Activated CD8-positive, alpha-beta T cell treated with anti-CD3 and anti-CD28 coated beads for 36 hours (primary cell): ENCODE measurements at regions not wholly inside any gene's neighbourhood (a gene's known extent, or its start where the extent isn't known, plus 50 kb on each side); places are given as distances from the start of the nearest gene placed in this dataset.

Source experiments
- ATAC-seq: fragments of 200-7000 bp; cut with Tn5 transposase; one replicate; pipeline ENCODE4 v1.10.0; 2021; ENCODE audit warnings: mild to moderate bottlenecking, moderate library complexity
- CTCF ChIA-PET: fragments of 350-600 bp; sonication (Branson Sonifier 250); formaldehyde crosslinking; loops from one replicate; lab custom pipeline; 2021; ENCODE audit warnings: antibody characterized with exemption; lab: Charles Lee
- POLR2A ChIA-PET: fragments of 350-600 bp; sonication (Branson Sonifier 250); formaldehyde crosslinking; loops from one replicate; lab custom pipeline; 2021; ENCODE audit warnings: antibody characterized with exemption; lab: Charles Lee
- DNase-seq: peaks from one replicate; pipeline ENCODE4 v3.0.0-alpha.2; 2020
- H3K27ac Mint-ChIP-seq: one replicate; pipeline ENCODE4 v1.8.0; 2021; ENCODE audit warnings: mild to moderate bottlenecking, mixed read lengths
- H3K27me3 Mint-ChIP-seq: one replicate; pipeline ENCODE4 v1.8.0; 2021; ENCODE audit warnings: mixed read lengths
- H3K36me3 Mint-ChIP-seq: one replicate; pipeline ENCODE4 v1.8.0; 2021; ENCODE audit warnings: low read depth, mixed read lengths
- H3K4me1 Mint-ChIP-seq: one replicate; pipeline ENCODE4 v1.8.0; 2021; ENCODE audit warnings: low read depth, mixed read lengths
- H3K4me3 Mint-ChIP-seq: one replicate; pipeline ENCODE4 v1.8.0; 2021; ENCODE audit warnings: mild to moderate bottlenecking, moderate library complexity, mixed read lengths
- H3K9me3 Mint-ChIP-seq: one replicate; pipeline ENCODE4 v1.8.0; 2021; ENCODE audit warnings: mixed read lengths
- intact Hi-C: fragments of 100-400 bp; cut with micrococcal nuclease; formaldehyde crosslinking; loops from one replicate; pipeline ENCODE4 v1.10.0; 2022
- TF ChIP-seq, protein P1 (sequence below): fragments of 200-600 bp; IDR thresholded peaks from one replicate; pipeline ENCODE4 v1.8.0; 2022; ENCODE audit warnings: antibody characterized with exemption, mild to moderate bottlenecking

DNA sequence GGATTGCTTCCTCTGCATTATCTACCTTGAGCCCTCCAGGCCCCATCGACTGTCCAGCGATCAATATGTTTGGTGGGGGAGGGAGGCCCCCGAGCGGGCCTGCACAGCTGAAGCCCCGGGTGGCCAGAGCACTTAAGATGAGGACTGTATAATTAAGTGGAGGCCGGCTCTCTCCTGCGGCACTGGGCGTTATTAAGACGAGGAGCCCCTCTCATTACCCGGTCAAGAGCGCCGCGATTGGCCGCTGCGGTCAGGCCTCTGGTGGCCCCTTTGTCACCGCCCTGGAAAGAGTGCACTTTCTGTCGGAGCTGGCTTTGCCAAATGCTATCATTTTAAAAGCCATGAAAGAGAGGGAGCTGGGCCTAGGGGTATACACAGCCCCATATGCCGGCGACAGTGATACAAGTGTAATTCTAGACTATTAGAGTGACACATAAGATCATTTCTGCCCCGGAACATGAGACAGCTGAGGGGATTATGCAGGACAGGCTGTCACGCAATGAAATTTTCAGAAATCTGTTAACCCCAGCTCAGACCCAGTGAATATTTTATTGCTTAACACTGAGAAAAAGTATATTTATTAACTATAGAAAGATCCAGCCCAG, 106.3 kb upstream of the IRX1 start:
- H3K4me3 Mint-ChIP-seq: no peak overlapping the region
- ChIA-PET POLR2A (no interaction called here), CTCF (no interaction called here)
- intact Hi-C loops: no loop called here
- TF ChIP-seq, protein P1, sequence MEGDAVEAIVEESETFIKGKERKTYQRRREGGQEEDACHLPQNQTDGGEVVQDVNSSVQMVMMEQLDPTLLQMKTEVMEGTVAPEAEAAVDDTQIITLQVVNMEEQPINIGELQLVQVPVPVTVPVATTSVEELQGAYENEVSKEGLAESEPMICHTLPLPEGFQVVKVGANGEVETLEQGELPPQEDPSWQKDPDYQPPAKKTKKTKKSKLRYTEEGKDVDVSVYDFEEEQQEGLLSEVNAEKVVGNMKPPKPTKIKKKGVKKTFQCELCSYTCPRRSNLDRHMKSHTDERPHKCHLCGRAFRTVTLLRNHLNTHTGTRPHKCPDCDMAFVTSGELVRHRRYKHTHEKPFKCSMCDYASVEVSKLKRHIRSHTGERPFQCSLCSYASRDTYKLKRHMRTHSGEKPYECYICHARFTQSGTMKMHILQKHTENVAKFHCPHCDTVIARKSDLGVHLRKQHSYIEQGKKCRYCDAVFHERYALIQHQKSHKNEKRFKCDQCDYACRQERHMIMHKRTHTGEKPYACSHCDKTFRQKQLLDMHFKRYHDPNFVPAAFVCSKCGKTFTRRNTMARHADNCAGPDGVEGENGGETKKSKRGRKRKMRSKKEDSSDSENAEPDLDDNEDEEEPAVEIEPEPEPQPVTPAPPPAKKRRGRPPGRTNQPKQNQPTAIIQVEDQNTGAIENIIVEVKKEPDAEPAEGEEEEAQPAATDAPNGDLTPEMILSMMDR: no peak
- ATAC-seq (no peak), DNase-seq (no peak)
- peaks cover 2% of the 10 kb centered on the region for H3K27me3 Mint-ChIP-seq
- H3K36me3 Mint-ChIP-seq: no peaks in the 10 kb centered on the region
- H3K4me1 Mint-ChIP-seq: no peaks in the 10 kb centered on the region
- H3K27ac Mint-ChIP-seq: no peak overlapping the region
- H3K9me3 Mint-ChIP-seq: peaks cover 2% of the 10 kb centered on the region

DNA sequence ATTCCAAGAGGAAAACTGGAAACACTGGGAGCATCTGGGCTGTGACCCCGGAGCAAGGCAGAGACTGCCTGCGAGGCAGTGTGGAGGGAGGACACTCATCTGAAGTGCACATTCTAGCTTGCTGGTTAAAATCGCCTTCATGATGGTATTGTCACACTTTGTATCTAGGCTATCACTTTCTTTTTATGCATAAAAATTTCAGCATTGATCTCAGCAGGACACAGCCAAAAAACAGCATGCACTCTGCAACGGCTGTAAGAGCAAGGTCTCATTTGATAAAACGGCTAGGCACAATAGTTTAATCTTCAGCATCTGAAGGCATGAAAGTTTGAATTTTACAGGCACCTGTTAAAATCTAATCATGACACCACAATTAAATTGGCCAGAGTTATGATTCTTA, 110.8 kb upstream of the IRX1 start:
- intact Hi-C loops: no loop called here
- CTCF ChIA-PET: no interaction called here

DNA sequence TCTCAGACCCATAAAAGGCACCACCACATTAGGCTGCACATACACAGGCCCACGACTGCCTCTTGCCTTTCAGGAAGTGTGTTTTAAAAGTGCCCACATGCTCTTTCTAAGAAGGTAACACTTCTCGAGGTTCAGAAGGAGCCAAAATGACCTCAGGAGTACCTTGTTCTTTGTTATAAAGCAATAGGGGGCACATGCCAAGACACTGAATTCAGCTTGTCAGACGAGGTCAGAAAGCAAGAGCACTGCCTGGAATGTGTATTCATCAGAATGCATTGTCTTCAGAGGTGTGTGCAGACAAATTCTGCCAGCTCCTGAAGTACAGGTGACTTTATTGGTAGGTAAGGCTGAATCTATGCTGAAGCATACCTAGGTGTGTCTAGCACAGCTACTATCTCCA, 114.5 kb upstream of the IRX1 start:
- intact Hi-C loops: no loop called here
- ChIA-PET CTCF (no interaction called here), POLR2A (no interaction called here)
- Mint-ChIP-seq H3K27me3 (no peaks in the 10 kb centered on the region), H3K9me3 (peaks cover 8% of the 10 kb centered on the region), H3K27ac (no peak overlapping the region), H3K36me3 (no peaks in the 10 kb centered on the region), H3K4me1 (no peaks in the 10 kb centered on the region), H3K4me3 (no peak overlapping the region)
- ATAC-seq: no peak
- TF ChIP-seq, protein P1: no peak
- DNase-seq: no peak

More for the DNA sequence above, 110.8 kb upstream of the IRX1 start:
- TF ChIP-seq, protein P1: no peak
- Mint-ChIP-seq H3K4me3 (no peak overlapping the region), H3K4me1 (no peaks in the 10 kb centered on the region), H3K27me3 (no peaks in the 10 kb centered on the region), H3K27ac (no peak overlapping the region), H3K36me3 (no peaks in the 10 kb centered on the region), H3K9me3 (peaks cover 6% of the 10 kb centered on the region)
- DNase-seq (no peak), ATAC-seq (no peak)
- POLR2A ChIA-PET: no interaction called here

DNA sequence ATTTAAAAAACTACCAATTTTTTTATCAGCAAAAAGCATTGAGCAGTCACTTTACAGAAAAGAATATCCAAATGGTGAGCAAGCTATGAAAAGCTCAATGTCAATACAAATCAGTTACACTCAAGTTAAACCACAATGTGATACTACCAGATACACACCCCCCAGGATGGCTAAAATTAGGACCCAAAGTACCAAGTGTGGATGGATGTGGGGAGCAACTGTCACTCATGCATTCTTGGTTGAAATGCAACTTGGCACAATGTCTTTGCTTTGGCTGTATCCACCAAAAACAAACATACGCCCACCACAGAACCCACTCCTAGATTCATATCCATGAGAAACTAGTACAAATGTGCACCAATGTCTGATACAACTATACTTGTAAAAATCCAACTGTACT, 120.0 kb upstream of the IRX1 start:
- H3K36me3 Mint-ChIP-seq: no peaks in the 10 kb centered on the region
- H3K27me3 Mint-ChIP-seq: no peaks in the 10 kb centered on the region
- no peak overlapping the region for H3K4me3 Mint-ChIP-seq
- no peaks in the 10 kb centered on the region for H3K4me1 Mint-ChIP-seq
- TF ChIP-seq, protein P1: no peak
- intact Hi-C loops: no loop called here
- no peak overlapping the region for H3K27ac Mint-ChIP-seq
- ChIA-PET CTCF (no interaction called here), POLR2A (no interaction called here)
- DNase-seq (no peak), ATAC-seq (no peak)
- H3K9me3 Mint-ChIP-seq: peaks cover 6% of the 10 kb centered on the region

DNA sequence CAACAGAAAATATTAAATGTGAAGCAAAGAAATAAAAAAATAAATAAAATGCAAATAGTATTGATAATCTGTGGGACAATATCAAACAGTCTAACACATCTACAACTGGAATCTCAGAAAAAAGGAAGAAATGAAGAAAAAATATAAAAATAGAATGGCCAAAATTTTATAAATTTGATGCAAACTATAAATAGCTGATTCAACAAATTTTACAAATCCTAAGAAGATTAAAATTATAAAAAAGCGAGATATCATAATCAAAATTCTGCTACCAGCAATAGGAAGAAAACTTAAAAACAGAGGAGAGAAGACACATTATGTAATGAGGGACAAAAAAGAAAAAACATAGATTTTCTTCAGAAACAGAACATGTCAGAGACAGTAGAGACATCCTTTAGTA, 129.2 kb upstream of the IRX1 start:
- ChIA-PET CTCF (no interaction called here), POLR2A (no interaction called here)
- TF ChIP-seq, protein P1: no peak
- no peak for ATAC-seq
- intact Hi-C loops: no loop called here
- Mint-ChIP-seq H3K4me3 (no peak overlapping the region), H3K36me3 (no peaks in the 10 kb centered on the region), H3K27me3 (no peaks in the 10 kb centered on the region), H3K4me1 (no peaks in the 10 kb centered on the region), H3K27ac (no peak overlapping the region), H3K9me3 (peaks cover 7% of the 10 kb centered on the region)
- DNase-seq: no peak
